H9 (cell line): ENCODE measurements at regions not wholly inside any gene's neighbourhood (a gene's known extent, or its start where the extent isn't known, plus 50 kb on each side); places are given as distances from the start of the nearest gene placed in this dataset.

Experiments used
- DNase-seq: peaks from one replicate; pipeline ENCODE4 v3.0.0-alpha.2; 2017
- H2AFZ ChIP-seq: one replicate; pipeline ENCODE4 v1.6.1; 2013; ENCODE audit warnings: mild to moderate bottlenecking, low read length, control low read depth, moderate library complexity
- H2AK5ac ChIP-seq: 2 replicates; pipeline ENCODE4 v1.6.1; 2013; ENCODE audit warnings: low read length, control low read depth, mixed read lengths; ENCODE audit not compliant: insufficient read length
- H2BK120ac ChIP-seq: one replicate; pipeline ENCODE4 v1.6.1; 2013; ENCODE audit warnings: low read depth, mild to moderate bottlenecking, low read length, control low read depth, inconsistent platforms; ENCODE audit not compliant: poor library complexity, severe bottlenecking
- H2BK12ac ChIP-seq: 2 replicates; pipeline ENCODE4 v1.6.1; 2013; ENCODE audit warnings: low read length, control low read depth, mixed read lengths, low read depth; ENCODE audit not compliant: insufficient read length
- H2BK15ac ChIP-seq: 2 replicates; pipeline ENCODE4 v1.6.1; 2013; ENCODE audit warnings: low read depth, low read length, control low read depth
- H2BK20ac ChIP-seq: one replicate; pipeline ENCODE4 v1.6.1; 2013; ENCODE audit warnings: low read depth, mild to moderate bottlenecking, low read length, control low read depth, inconsistent platforms; ENCODE audit not compliant: poor library complexity, severe bottlenecking
- H2BK5ac ChIP-seq: 2 replicates; pipeline ENCODE4 v1.6.1; 2013; ENCODE audit warnings: low read length, control low read depth, mixed read lengths; ENCODE audit not compliant: insufficient read length
- H3K14ac ChIP-seq: 2 replicates; pipeline ENCODE4 v1.6.1; 2013; ENCODE audit warnings: low read length, control low read depth; ENCODE audit not compliant: insufficient read depth
- H3K18ac ChIP-seq: 2 replicates; pipeline ENCODE4 v1.6.1; 2013; ENCODE audit warnings: low read depth, mild to moderate bottlenecking, mixed read lengths, low read length, control low read depth; ENCODE audit not compliant: insufficient read length
- H3K23ac ChIP-seq: 2 replicates; pipeline ENCODE4 v1.6.1; 2013; ENCODE audit warnings: low read length, control low read depth, mixed read lengths, low read depth; ENCODE audit not compliant: insufficient read length
- H3K23me2 ChIP-seq: 2 replicates; pipeline ENCODE4 v1.6.1; 2013; ENCODE audit warnings: low read depth, mild to moderate bottlenecking, mixed read lengths, low read length, control low read depth; ENCODE audit not compliant: insufficient read length, poor library complexity, severe bottlenecking
- H3K27ac ChIP-seq: 2 replicates; pipeline ENCODE4 v1.5.1; 2013; ENCODE audit warnings: low read length, control low read depth, mixed read lengths, low read depth; ENCODE audit not compliant: insufficient read length
- H3K27me3 ChIP-seq: 2 replicates; pipeline ENCODE4 v1.6.1; 2013; ENCODE audit warnings: low read length, control low read depth, inconsistent platforms; ENCODE audit not compliant: insufficient read depth
- H3K4ac ChIP-seq: 2 replicates; pipeline ENCODE4 v1.6.1; 2013; ENCODE audit warnings: low read depth, mild to moderate bottlenecking, control low read depth, inconsistent platforms, low read length, moderate library complexity
- H3K4me1 ChIP-seq: 2 replicates; pipeline ENCODE4 v1.6.1; 2013; ENCODE audit warnings: low read length, control low read depth, inconsistent platforms; ENCODE audit not compliant: insufficient read depth
- H3K4me2 ChIP-seq: 2 replicates; pipeline ENCODE4 v1.6.1; 2013; ENCODE audit warnings: low read length, control low read depth, mixed read lengths; ENCODE audit not compliant: insufficient read length, insufficient read depth
- H3K56ac ChIP-seq: 2 replicates; pipeline ENCODE4 v1.6.1; 2013; ENCODE audit warnings: low read depth, mild to moderate bottlenecking, mixed read lengths, low read length, control low read depth; ENCODE audit not compliant: insufficient read length
- H3K79me1 ChIP-seq: 2 replicates; pipeline ENCODE4 v1.6.1; 2013; ENCODE audit warnings: low read depth, mild to moderate bottlenecking, moderate library complexity, low read length, control low read depth, inconsistent platforms; ENCODE audit not compliant: insufficient read depth, poor library complexity, severe bottlenecking
- H3K79me2 ChIP-seq: 2 replicates; pipeline ENCODE4 v1.6.1; 2013; ENCODE audit warnings: low read length, control low read depth, inconsistent platforms; ENCODE audit not compliant: insufficient read depth
- H3K9ac ChIP-seq: 2 replicates; pipeline ENCODE4 v1.6.1; 2013; ENCODE audit warnings: low read length, control low read depth, mixed read lengths; ENCODE audit not compliant: insufficient read length; ENCODE audit errors: extremely low read depth
- H3K9me3 ChIP-seq: one replicate; pipeline ENCODE4 v1.6.1; 2013; ENCODE audit warnings: low read depth, low read length, inconsistent platforms; ENCODE audit not compliant: control insufficient read depth
- H3T11ph ChIP-seq: one replicate; pipeline ENCODE4 v1.6.1; 2013; ENCODE audit warnings: mild to moderate bottlenecking, low read length, control low read depth, inconsistent platforms
- H4K20me1 ChIP-seq: one replicate; pipeline ENCODE4 v1.6.1; 2013; ENCODE audit not compliant: control insufficient read depth, insufficient read length, insufficient read depth
- H4K5ac ChIP-seq: 2 replicates; pipeline ENCODE4 v1.6.1; 2013; ENCODE audit warnings: low read depth, mild to moderate bottlenecking, mixed read lengths, low read length, control low read depth; ENCODE audit not compliant: insufficient read length
- H4K8ac ChIP-seq: replicated peaks from 2 replicates; pipeline ENCODE4 v1.6.1; 2013; ENCODE audit warnings: low read length, control low read depth, mixed read lengths, low read depth; ENCODE audit not compliant: insufficient read length
- H4K91ac ChIP-seq: 2 replicates; pipeline ENCODE4 v1.6.1; 2013; ENCODE audit warnings: low read depth, mild to moderate bottlenecking, moderate library complexity, mixed read lengths, low read length, control low read depth; ENCODE audit not compliant: insufficient read length
- H3K27ac Mint-ChIP-seq, 3 experiments: 2 replicates in 2 of 3; 3 replicates in 1 of 3; pipeline ENCODE4 v1.8.0; 2020 to 2021; ENCODE audit warnings: mixed read lengths in 3 of 3, mild to moderate bottlenecking in 1 of 3, moderate library complexity in 1 of 3
- H3K27me3 Mint-ChIP-seq: 2 replicates; pipeline ENCODE4 v1.8.0; 2021; ENCODE audit warnings: low read depth, mild to moderate bottlenecking, moderate library complexity, mixed read lengths
- H3K36me3 Mint-ChIP-seq, 3 experiments: 2 replicates in 2 of 3; 3 replicates in 1 of 3; pipeline ENCODE4 v1.8.0; 2020 to 2021; ENCODE audit warnings: low read depth in 3 of 3, mixed read lengths in 3 of 3; ENCODE audit not compliant: insufficient read depth in 1 of 3
- H3K4me1 Mint-ChIP-seq, 2 experiments: 2 replicates each; pipeline ENCODE4 v1.8.0; 2020; ENCODE audit warnings: mixed read lengths in 2 of 2
- H3K4me3 Mint-ChIP-seq, 2 experiments: 2 replicates in 1 of 2; 3 replicates in 1 of 2; pipeline ENCODE4 v1.8.0; 2020 to 2021; ENCODE audit warnings: mild to moderate bottlenecking in 2 of 2, mixed read lengths in 2 of 2, moderate library complexity in 1 of 2
- H3K9me3 Mint-ChIP-seq, 2 experiments: 2 replicates in 1 of 2; 3 replicates in 1 of 2; pipeline ENCODE4 v1.8.0; 2020; ENCODE audit warnings: mild to moderate bottlenecking in 2 of 2, mixed read lengths in 2 of 2, moderate library complexity in 1 of 2
- CTCF ChIP-seq: fragments of 200-600 bp; sonication (generic); conservative IDR thresholded peaks from 3 replicates; pipeline ENCODE4 v1.8.0; 2021; ENCODE audit warnings: antibody characterized with exemption, mild to moderate bottlenecking
- WGBS: extraction: QIAGEN DNeasy Blood & Tissue Kit; methylation state at CpG from one replicate; pipeline ENCODE4 v1.1.7; 2013; ENCODE audit warnings: missing lambda C conversion rate, low lambda C conversion rate, mixed read lengths; ENCODE audit not compliant: insufficient read length; ENCODE audit errors: extremely low coverage; 5-methylcytosine and 5-hydroxymethylcytosine counted together

- Histone ChIP-seq H3T11ph (no peak overlapping the region), H4K5ac (no peak overlapping the region), H3K79me2 (no peaks in the 10 kb centered on the region), H4K8ac (no peak overlapping the region), H2BK15ac (no peak overlapping the region), H2BK20ac (no peak overlapping the region), H3K9ac (no peak overlapping the region), H3K56ac (no peak overlapping the region), H3K14ac (no peak overlapping the region), H3K4me2 (no peak overlapping the region), H3K4ac (no peak overlapping the region), H2BK5ac (no peak overlapping the region), H3K27me3 (no peaks in the 10 kb centered on the region), H3K23ac (no peak overlapping the region), H4K91ac (no peak overlapping the region), H2BK12ac (no peak overlapping the region), H2BK120ac (no peak overlapping the region), H3K27ac (no peak overlapping the region), H3K23me2 (no peaks in the 10 kb centered on the region), H3K4me1 (no peaks in the 10 kb centered on the region), H3K18ac (no peak overlapping the region), H3K79me1 (no peaks in the 10 kb centered on the region), H4K20me1 (no peaks in the 10 kb centered on the region), H3K9me3 (no peaks in the 10 kb centered on the region), H2AK5ac (no peak overlapping the region), H2AFZ (no peak overlapping the region)
- Mint-ChIP-seq H3K27me3 (no peaks in the 10 kb centered on the region), H3K9me3 (no peaks in the 10 kb centered on the region), H3K4me1 (no peaks in the 10 kb centered on the region), H3K36me3 (no peaks in the 10 kb centered on the region), H3K4me3 (no peak overlapping the region; a peak in 1 of 5 replicates), H3K27ac (no peak overlapping the region)
- no peak for DNase-seq
- WGBS, result no CpG with 5 or more reads among the region's 1 CpG
- TF ChIP-seq CTCF, result no peak
These were observed 241.3 kb upstream of the ZC3H12C start for GRCh38 chr11:109851780-109852390.
